IMR-90 (cell line): ENCODE measurements at regions not wholly inside any gene's neighbourhood (a gene's known extent, or its start where the extent isn't known, plus 50 kb on each side); places are given as distances from the start of the nearest gene placed in this dataset.
A peak's percentile ranks its signal among the peaks of the same experiment; 100 is the strongest.

Experiments used
- ATAC-seq: fragments of 200-7000 bp; cut with Tn5 transposase; 2 replicates; pipeline ENCODE4 v1.9.1; 2020; ENCODE audit warnings: low read depth, mild to moderate bottlenecking, moderate library complexity
- BruUV-seq: library from RNA; stranded (reverse); fragments of 400-500 nt; replicated peaks from 2 replicates; lab custom pipeline; 2021; lab: Mats Ljungman, UMichigan
- CTCF ChIA-PET: fragments of 300-600 bp; formaldehyde crosslinking; extraction: SDS; loops from one replicate; lab custom pipeline; 2021; ENCODE audit warnings: antibody characterized with exemption; lab: Yijun Ruan, JAX
- POLR2A ChIA-PET: fragments of 300-600 bp; sonication (Branson Sonifier 250); formaldehyde crosslinking; loops from one replicate; lab custom pipeline; 2022; ENCODE audit warnings: antibody characterized with exemption; ENCODE audit not compliant: unreplicated experiment; lab: Charles Lee
- DNase-seq: peaks from one replicate; pipeline ENCODE4 v3.0.0; 2013
- H2AFZ ChIP-seq: replicated peaks from 2 replicates; pipeline ENCODE3; 2013; ENCODE audit warnings: low read length, mild to moderate bottlenecking; ENCODE audit not compliant: poor library complexity
- H2AK5ac ChIP-seq: 2 replicates; pipeline ENCODE4 v1.6.1; 2013; ENCODE audit warnings: low read depth, low read length, inconsistent platforms
- H2AK9ac ChIP-seq: replicated peaks from 2 replicates; pipeline ENCODE3; 2013; ENCODE audit warnings: mild to moderate bottlenecking, low read depth, low read length, moderate library complexity; ENCODE audit not compliant: poor library complexity
- H2BK120ac ChIP-seq: 2 replicates; pipeline ENCODE4 v1.6.1; 2013; ENCODE audit warnings: low read depth, low read length, inconsistent platforms
- H2BK15ac ChIP-seq: 3 replicates; pipeline ENCODE4 v1.6.1; 2013; ENCODE audit warnings: low read depth, low read length, inconsistent platforms
- H2BK20ac ChIP-seq: 2 replicates; pipeline ENCODE4 v1.6.1; 2013; ENCODE audit warnings: low read depth, mild to moderate bottlenecking, inconsistent platforms, low read length, moderate library complexity
- H2BK5ac ChIP-seq: 2 replicates; pipeline ENCODE4 v1.6.1; 2013; ENCODE audit warnings: mild to moderate bottlenecking, low read depth, low read length, inconsistent platforms; ENCODE audit not compliant: poor library complexity, severe bottlenecking
- H3K14ac ChIP-seq: replicated peaks from 2 replicates; pipeline ENCODE4 v1.6.1; 2013; ENCODE audit warnings: low read depth, low read length, inconsistent platforms
- H3K18ac ChIP-seq: 2 replicates; pipeline ENCODE4 v1.6.1; 2013; ENCODE audit warnings: low read depth, low read length, control low read depth
- H3K23ac ChIP-seq: 2 replicates; pipeline ENCODE4 v1.6.1; 2013; ENCODE audit warnings: low read depth, low read length, inconsistent platforms
- H3K27ac ChIP-seq: 2 replicates; pipeline ENCODE4 v1.5.1; 2013; ENCODE audit warnings: mild to moderate bottlenecking, control low read depth, low read length; ENCODE audit not compliant: insufficient read depth
- H3K27me3 ChIP-seq: 2 replicates; pipeline ENCODE4 v1.6.1; 2013; ENCODE audit warnings: low read length; ENCODE audit not compliant: control insufficient read depth, insufficient read depth
- H3K36me3 ChIP-seq: 2 replicates; pipeline ENCODE4 v1.6.1; 2013; ENCODE audit warnings: low read length, mixed read lengths; ENCODE audit not compliant: control insufficient read depth, insufficient read depth
- H3K4ac ChIP-seq: 2 replicates; pipeline ENCODE4 v1.6.1; 2013; ENCODE audit warnings: low read depth, low read length, inconsistent platforms
- H3K4me1 ChIP-seq: 2 replicates; pipeline ENCODE4 v1.6.1; 2013; ENCODE audit warnings: low read length, mixed read lengths; ENCODE audit not compliant: control insufficient read depth, insufficient read depth
- H3K4me2 ChIP-seq: 2 replicates; pipeline ENCODE4 v1.6.1; 2013; ENCODE audit warnings: low read depth, mild to moderate bottlenecking, control low read depth, low read length, moderate library complexity
- H3K4me3 ChIP-seq: 2 replicates; pipeline ENCODE4 v1.5.1; 2013; ENCODE audit warnings: low read depth, mild to moderate bottlenecking, control low read depth, low read length, moderate library complexity; ENCODE audit not compliant: insufficient read depth
- H3K56ac ChIP-seq: 2 replicates; pipeline ENCODE4 v1.6.1; 2013; ENCODE audit warnings: low read length, inconsistent platforms; ENCODE audit not compliant: insufficient read depth; ENCODE audit errors: extremely low read depth
- H3K79me1 ChIP-seq, 2 experiments: 2 replicates each; pipeline ENCODE4 v1.6.1; 2013; ENCODE audit warnings: low read length in 2 of 2, inconsistent platforms in 1 of 2, low read depth in 1 of 2
- H3K9ac ChIP-seq: 2 replicates; pipeline ENCODE4 v1.6.1; 2013; ENCODE audit warnings: low read depth, low read length, control low read depth
- H3K9me1 ChIP-seq: 2 replicates; pipeline ENCODE4 v1.6.1; 2013; ENCODE audit warnings: low read length, inconsistent platforms; ENCODE audit not compliant: insufficient read depth
- H3K9me3 ChIP-seq: 2 replicates; pipeline ENCODE4 v1.6.1; 2013; ENCODE audit warnings: low read length; ENCODE audit not compliant: control insufficient read depth, insufficient read depth
- H4K20me1 ChIP-seq: 2 replicates; pipeline ENCODE4 v1.6.1; 2013; ENCODE audit warnings: low read length, inconsistent platforms; ENCODE audit not compliant: insufficient read depth
- H4K5ac ChIP-seq: 2 replicates; pipeline ENCODE4 v1.6.1; 2013; ENCODE audit warnings: mild to moderate bottlenecking, low read depth, low read length, control low read depth
- H4K8ac ChIP-seq, 2 experiments: 2 replicates each; pipeline ENCODE4 v1.6.1; 2013; ENCODE audit warnings: low read depth in 2 of 2, low read length in 2 of 2, control low read depth in 1 of 2, inconsistent platforms in 1 of 2
- H4K91ac ChIP-seq: 2 replicates; pipeline ENCODE4 v1.6.1; 2013; ENCODE audit warnings: low read depth, low read length, inconsistent platforms; ENCODE audit not compliant: insufficient read depth
- BHLHE40 ChIP-seq: fragments of 150-350 bp; IDR thresholded peaks from 2 replicates; pipeline ENCODE4 v1.6.1; 2016; ENCODE audit warnings: mild to moderate bottlenecking, low read depth, low read length
- CEBPB ChIP-seq: IDR thresholded peaks from 2 replicates; pipeline ENCODE4 v1.6.1; 2012; ENCODE audit warnings: low read depth, low read length, improper control_type of control experiment
- CHD1 ChIP-seq: IDR thresholded peaks from 2 replicates; pipeline ENCODE4 v1.6.1; 2012; ENCODE audit warnings: low read depth, low read length, improper control_type of control experiment
- CTCF ChIP-seq: conservative IDR thresholded peaks from 2 replicates; pipeline ENCODE4 v1.5.1; 2012; ENCODE audit warnings: mild to moderate bottlenecking, low read depth, low read length, improper control_type of control experiment
- FOS ChIP-seq: fragments of 150-350 bp; IDR thresholded peaks from 2 replicates; pipeline ENCODE4 v1.6.1; 2016; ENCODE audit warnings: low read depth, low read length
- MXI1 ChIP-seq: IDR thresholded peaks from 2 replicates; pipeline ENCODE4 v1.6.1; 2012; ENCODE audit warnings: low read depth, mild to moderate bottlenecking, low read length, moderate library complexity, borderline replicate concordance
- NFE2L2 ChIP-seq: fragments of 150-350 bp; IDR thresholded peaks from 2 replicates; pipeline ENCODE4 v1.6.1; 2016; ENCODE audit warnings: low read depth, mild to moderate bottlenecking, low read length
- POLR2A ChIP-seq: IDR thresholded peaks from 2 replicates; pipeline ENCODE4 v1.6.1; 2012; ENCODE audit warnings: mild to moderate bottlenecking, low read depth, low read length
- RCOR1 ChIP-seq: IDR thresholded peaks from 2 replicates; pipeline ENCODE4 v1.6.1; 2012; ENCODE audit warnings: mild to moderate bottlenecking, low read length, improper control_type of control experiment; ENCODE audit not compliant: insufficient replicate concordance
- RFX5 ChIP-seq: IDR thresholded peaks from 2 replicates; pipeline ENCODE4 v1.8.0; 2012; ENCODE audit warnings: low read depth, mild to moderate bottlenecking, low read length, moderate library complexity
- SMC3 ChIP-seq: fragments of 150-350 bp; IDR thresholded peaks from 2 replicates; pipeline ENCODE4 v1.6.1; 2016; ENCODE audit warnings: low read depth, mild to moderate bottlenecking, antibody characterized with exemption, low read length, moderate library complexity
- WGBS, 2 experiments: methylation state at CpG; one replicate each; pipeline versions ENCODE4 v1.1.5 to v1.1.7; 2013; ENCODE audit warnings: missing lambda C conversion rate in 2 of 2; ENCODE audit not compliant: insufficient read length in 1 of 2; ENCODE audit errors: extremely low coverage in 2 of 2; 5-methylcytosine and 5-hydroxymethylcytosine counted together
- dilution Hi-C: fragments of 300-500 bp; cut with HindIII; formaldehyde crosslinking; loops from one replicate; pipeline ENCODE4 v1.14.3; 2018; ENCODE audit warnings: low sequenced_read_pairs; ENCODE audit not compliant: unreplicated experiment
- in situ Hi-C: fragments of 300-500 bp; cut with MboI; formaldehyde crosslinking; loops from 3 replicates; pipeline ENCODE4 v1.14.3; 2019; ENCODE audit warnings: low sequenced_read_pairs, inconsistent platforms, mixed read lengths
- intact Hi-C: fragments of 100-400 bp; cut with micrococcal nuclease; formaldehyde crosslinking; loops from 2 replicates; pipeline ENCODE4 v1.10.0; 2022
- TF ChIP-seq, protein P1 (sequence below): fragments of 150-350 bp; IDR thresholded peaks from 2 replicates; pipeline ENCODE4 v1.6.1; 2016; ENCODE audit warnings: low read depth, mild to moderate bottlenecking, low read length, moderate library complexity, borderline replicate concordance

- no peak overlapping the region for H4K91ac ChIP-seq
- CTCF ChIA-PET: no interaction called here
- no peak overlapping the region for H2BK5ac ChIP-seq
- no peak overlapping the region for H3K14ac ChIP-seq
- H3K23ac ChIP-seq: no peak overlapping the region
- no peak overlapping the region for H4K8ac ChIP-seq
- dilution Hi-C loops (no loop called here), intact Hi-C loops (no loop called here), in situ Hi-C loops (loop anchor here (25.0 kb wide), 1 partner anchor 1218 kb away; no protein-coding TSS in a partner anchor)
- H4K5ac ChIP-seq: no peak overlapping the region
- peak overlapping the region; percentile 8 for H2AFZ ChIP-seq
- no peak overlapping the region for H2BK15ac ChIP-seq
- no peaks in the 10 kb centered on the region for H3K36me3 ChIP-seq
- WGBS, 2 experiments: no CpG with 5 or more reads among the region's 4 CpGs
- POLR2A ChIA-PET: no interaction called here
- H3K4me1 ChIP-seq: no peaks in the 10 kb centered on the region
- no peak overlapping the region for H2AK9ac ChIP-seq
- no peak overlapping the region for H3K27ac ChIP-seq
- TF ChIP-seq, protein P1, sequence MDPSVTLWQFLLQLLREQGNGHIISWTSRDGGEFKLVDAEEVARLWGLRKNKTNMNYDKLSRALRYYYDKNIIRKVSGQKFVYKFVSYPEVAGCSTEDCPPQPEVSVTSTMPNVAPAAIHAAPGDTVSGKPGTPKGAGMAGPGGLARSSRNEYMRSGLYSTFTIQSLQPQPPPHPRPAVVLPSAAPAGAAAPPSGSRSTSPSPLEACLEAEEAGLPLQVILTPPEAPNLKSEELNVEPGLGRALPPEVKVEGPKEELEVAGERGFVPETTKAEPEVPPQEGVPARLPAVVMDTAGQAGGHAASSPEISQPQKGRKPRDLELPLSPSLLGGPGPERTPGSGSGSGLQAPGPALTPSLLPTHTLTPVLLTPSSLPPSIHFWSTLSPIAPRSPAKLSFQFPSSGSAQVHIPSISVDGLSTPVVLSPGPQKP: no peak
- TF ChIP-seq NFE2L2 (no peak), POLR2A (no peak), RFX5 (no peak), CTCF (no peak), CHD1 (no peak), SMC3 (no peak), CEBPB (no peak), RCOR1 (no peak), MXI1 (no peak), FOS (no peak), BHLHE40 (no peak)
- no peak overlapping the region for H3K4ac ChIP-seq
- no peaks in the 10 kb centered on the region for H3K27me3 ChIP-seq
- DNase-seq (no peak), ATAC-seq (no peak)
- H3K79me1 ChIP-seq: no peaks in the 10 kb centered on the region
- H4K20me1 ChIP-seq: no peaks in the 10 kb centered on the region
- H3K9me3 ChIP-seq: no peaks in the 10 kb centered on the region
- BruUV-seq: no TSS peak
- no peak overlapping the region for H3K9ac ChIP-seq
- H3K9me1 ChIP-seq: peaks cover 2% of the 10 kb centered on the region; the same call in 1 of the 2 replicates
- H3K56ac ChIP-seq: no peak overlapping the region
- no peak overlapping the region for H2AK5ac ChIP-seq
- H3K4me3 ChIP-seq: no peak overlapping the region
- H3K18ac ChIP-seq: no peak overlapping the region
- H3K4me2 ChIP-seq: no peak overlapping the region
- no peak overlapping the region for H2BK120ac ChIP-seq
- no peak overlapping the region for H2BK20ac ChIP-seq
Measured at GRCh38 chr21:27719226-27719625, 752.3 kb upstream of the ADAMTS5 start.
